Putamen (tissue), 1 donor: ENCODE measurements at regions not wholly inside any gene's neighbourhood (a gene's known extent, or its start where the extent isn't known, plus 50 kb on each side); places are given as distances from the start of the nearest gene placed in this dataset.

Experiments used
- DNase-seq: peaks from one replicate; pipeline ENCODE4 v3.0.0-alpha.2; 2016; ENCODE audit warnings: low spot score

- DNase-seq: no peak
Observed at GRCh38 chr9:89554307-89555035, 50.3 kb upstream of the GADD45G start.

- no peak for DNase-seq
Observed at GRCh38 chr9:89553451-89554010, 51.3 kb upstream of the GADD45G start.

GRCh38 chr9:89550346-89550927, 52.5 kb upstream of the SEMA4D start:
- DNase-seq: no peak

- peak; percentile 76 for DNase-seq
Observed at GRCh38 chr9:89549031-89549644, 51.2 kb upstream of the SEMA4D start.

- no peak for DNase-seq
Observed at GRCh38 chr9:89548071-89548638, 50.2 kb upstream of the SEMA4D start.
